ENCODE measurements at regions not wholly inside any gene's neighbourhood (a gene's known extent, or its start where the extent isn't known, plus 50 kb on each side); places are given as distances from the start of the nearest gene placed in this dataset.

- Histone ChIP-seq H3K36me3 (no peaks in the 10 kb centered on the region), H3K4me1 (no peaks in the 10 kb centered on the region), H3K9me3 (peaks cover 0 to 7% (median 0%) of the 10 kb centered on the region in 4 donors), H3K27me3 (no peaks in the 10 kb centered on the region), H3K4me3 (no peak overlapping the region), H3K27ac (no peak overlapping the region)
- 39 to 50% methylated on average over 3 of the region's 3 CpGs for WGBS, 2 donors
- intact Hi-C loops (cut with DNase I) = no loop called here
- DNase-seq = no peak
- TF ChIP-seq POLR2AphosphoS5 (IDR thresholded peaks at IDR 0.05) = no peak
- no peak for TF ChIP-seq POLR2A (IDR thresholded peaks at IDR 0.05)
- no peak for TF ChIP-seq CTCF (IDR thresholded peaks at IDR 0.05)
- no peak for TF ChIP-seq EP300 (IDR thresholded peaks at IDR 0.05)
Measured at GRCh38 chr7:130831322-130831721, 97.3 kb upstream of the KLF14 start.

DNA sequence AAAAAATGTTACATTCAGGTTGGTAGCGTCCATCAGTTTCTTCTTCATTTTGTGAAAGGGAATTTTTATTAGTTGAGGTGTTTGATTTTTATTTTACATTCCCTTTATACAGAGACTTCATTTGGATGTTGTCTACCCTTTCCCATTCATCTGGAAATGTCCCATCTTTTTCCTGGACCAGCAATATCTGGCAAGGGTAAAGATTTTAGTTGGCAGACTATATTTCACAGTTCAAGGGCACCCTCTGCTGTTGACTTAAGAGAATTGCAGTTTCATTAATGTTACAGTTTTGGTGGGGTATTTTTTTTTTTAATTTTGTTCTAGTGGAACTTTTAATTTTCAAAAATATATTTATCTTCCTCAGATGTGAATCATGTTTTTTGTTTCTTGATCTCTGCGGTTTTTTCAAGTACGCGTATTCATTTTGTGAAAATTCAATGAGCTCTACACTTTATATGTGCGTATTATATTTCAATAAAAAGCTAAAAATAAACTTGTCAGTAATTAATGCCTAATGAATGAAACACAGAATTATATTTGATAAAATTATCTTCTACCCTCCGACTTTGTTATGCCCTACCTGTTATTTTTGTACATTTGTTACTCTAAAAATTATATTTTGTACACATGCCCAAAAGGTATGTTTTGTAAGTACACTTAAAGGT, 97.9 kb upstream of the KLF14 start:
- WGBS, 2 donors = 49 to 52% methylated on average over 6 of the region's 6 CpGs
- TF ChIP-seq EP300 (IDR thresholded peaks at IDR 0.05) (no peak), CTCF (IDR thresholded peaks at IDR 0.05) (peak in 3 of 4 experiments; percentile 53 to 76 (median 54)), POLR2A (IDR thresholded peaks at IDR 0.05) (no peak), POLR2AphosphoS5 (IDR thresholded peaks at IDR 0.05) (peak in 1 of 4 donors; percentile 7)
- Histone ChIP-seq H3K9me3 (peaks cover 0 to 5% (median 0%) of the 10 kb centered on the region in 4 donors), H3K27ac (no peak overlapping the region), H3K4me1 (no peaks in the 10 kb centered on the region), H3K36me3 (no peaks in the 10 kb centered on the region), H3K27me3 (no peaks in the 10 kb centered on the region), H3K4me3 (no peak overlapping the region)
- intact Hi-C loops (cut with DNase I) = loop anchor here (2.0 kb wide), 1 partner anchor 761 kb away; the partner anchor contains the start of gene KLHDC10
- no peak for DNase-seq

- 53 to 60% methylated on average over 1 of the region's 1 CpG for WGBS, 2 donors
- Histone ChIP-seq H3K4me1 (no peaks in the 10 kb centered on the region), H3K27me3 (no peaks in the 10 kb centered on the region)
Measured at GRCh38 chr7:130838738-130839137, 104.7 kb upstream of the KLF14 start.

DNA sequence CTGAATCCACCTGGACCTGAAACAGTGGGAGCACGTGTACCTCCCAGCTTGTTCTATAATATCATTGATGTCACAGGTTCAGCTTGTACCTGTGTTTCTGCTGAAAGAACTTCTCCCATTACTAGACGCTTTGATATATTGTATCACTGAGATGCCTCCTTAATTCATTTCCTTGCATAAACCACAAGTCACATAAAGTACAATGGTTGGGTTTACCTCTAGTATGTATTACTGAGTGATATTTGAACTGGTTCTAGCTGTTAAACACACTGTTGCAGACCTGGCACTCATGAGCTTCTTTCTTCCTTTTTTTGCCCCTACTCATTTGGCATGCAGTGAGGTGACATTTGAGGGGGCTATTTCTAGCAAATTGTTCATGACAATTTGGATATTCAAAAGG, 106.6 kb upstream of the KLF14 start:
- WGBS, 2 donors = 84 to 90% methylated on average over 2 of the region's 2 CpGs
- DNase-seq = no peak
- no peaks in the 10 kb centered on the region for H3K9me3 ChIP-seq

More at GRCh38 chr7:130838738-130839137, 104.7 kb upstream of the KLF14 start:
- no peak overlapping the region for H3K27ac ChIP-seq
- DNase-seq = no peak
- no peak overlapping the region for H3K4me3 ChIP-seq
- no peaks in the 10 kb centered on the region for H3K36me3 ChIP-seq
- intact Hi-C loops (cut with DNase I) = no loop called here
- TF ChIP-seq EP300 (IDR thresholded peaks at IDR 0.05) = no peak
- no peaks in the 10 kb centered on the region for H3K9me3 ChIP-seq

DNA sequence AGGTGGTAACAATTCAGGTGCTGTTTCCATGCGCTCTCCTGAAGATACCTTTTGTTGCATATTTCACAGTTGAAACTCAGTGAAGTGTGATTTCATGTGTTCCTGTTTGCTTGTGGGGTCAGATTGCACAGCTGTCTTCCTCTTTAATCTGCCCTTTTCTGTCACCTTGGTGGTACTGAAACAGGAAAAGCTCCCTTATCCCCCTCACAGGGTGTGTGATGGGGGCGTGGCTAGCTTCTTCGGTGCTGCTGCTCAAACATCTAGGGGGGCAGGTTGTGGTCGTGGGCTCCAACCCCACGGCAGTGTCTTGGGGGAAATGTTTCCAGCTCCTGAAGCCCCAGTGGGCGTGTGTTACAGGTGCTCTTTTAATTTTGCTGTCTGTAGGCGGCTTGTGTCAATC, 107.4 kb upstream of the KLF14 start:
- peaks cover 0 to 4% (median 0%) of the 10 kb centered on the region in 3 donors for H3K27me3 ChIP-seq
- TF ChIP-seq CTCF (IDR thresholded peaks at IDR 0.05) (no peak), POLR2A (IDR thresholded peaks at IDR 0.05) (no peak), EP300 (IDR thresholded peaks at IDR 0.05) (no peak), POLR2AphosphoS5 (IDR thresholded peaks at IDR 0.05) (no peak)

More for the DNA sequence above, 106.6 kb upstream of the KLF14 start:
- intact Hi-C loops (cut with DNase I) = no loop called here
- no peak overlapping the region for H3K4me3 ChIP-seq
- peaks cover 0 to 4% (median 0%) of the 10 kb centered on the region in 3 donors for H3K27me3 ChIP-seq
- no peaks in the 10 kb centered on the region for H3K4me1 ChIP-seq
- no peak overlapping the region for H3K27ac ChIP-seq
- TF ChIP-seq POLR2A (IDR thresholded peaks at IDR 0.05) (no peak), CTCF (IDR thresholded peaks at IDR 0.05) (no peak), POLR2AphosphoS5 (IDR thresholded peaks at IDR 0.05) (no peak), EP300 (IDR thresholded peaks at IDR 0.05) (no peak)
- no peaks in the 10 kb centered on the region for H3K36me3 ChIP-seq

More for the DNA sequence above, 107.4 kb upstream of the KLF14 start:
- Histone ChIP-seq H3K4me1 (no peaks in the 10 kb centered on the region), H3K9me3 (no peaks in the 10 kb centered on the region), H3K36me3 (no peaks in the 10 kb centered on the region), H3K4me3 (no peak overlapping the region), H3K27ac (no peak overlapping the region)
- intact Hi-C loops (cut with DNase I) = no loop called here
- DNase-seq = no peak
- 40 to 74% methylated on average over 7 of the region's 7 CpGs for whole genome bisulfite sequencing, 2 donors

Data from sigmoid colon (tissue), 6 donors.